DMS153 treated with DMSO at 0.1 percent for 48 hours (cell line): ENCODE measurements at regions not wholly inside any gene's neighbourhood (a gene's known extent, or its start where the extent isn't known, plus 50 kb on each side); places are given as distances from the start of the nearest gene placed in this dataset.
"Not testable (repeated sequence)": the region's sequence is repeated elsewhere in the genome, so short reads cannot be mapped to it uniquely, and the experiment has no call there.

ENCODE experiments used
- DNase-seq: peaks from one replicate; lab custom pipeline; 2025; ENCODE audit not compliant: unreplicated experiment; lab: John Stamatoyannopoulos, UW

DNA sequence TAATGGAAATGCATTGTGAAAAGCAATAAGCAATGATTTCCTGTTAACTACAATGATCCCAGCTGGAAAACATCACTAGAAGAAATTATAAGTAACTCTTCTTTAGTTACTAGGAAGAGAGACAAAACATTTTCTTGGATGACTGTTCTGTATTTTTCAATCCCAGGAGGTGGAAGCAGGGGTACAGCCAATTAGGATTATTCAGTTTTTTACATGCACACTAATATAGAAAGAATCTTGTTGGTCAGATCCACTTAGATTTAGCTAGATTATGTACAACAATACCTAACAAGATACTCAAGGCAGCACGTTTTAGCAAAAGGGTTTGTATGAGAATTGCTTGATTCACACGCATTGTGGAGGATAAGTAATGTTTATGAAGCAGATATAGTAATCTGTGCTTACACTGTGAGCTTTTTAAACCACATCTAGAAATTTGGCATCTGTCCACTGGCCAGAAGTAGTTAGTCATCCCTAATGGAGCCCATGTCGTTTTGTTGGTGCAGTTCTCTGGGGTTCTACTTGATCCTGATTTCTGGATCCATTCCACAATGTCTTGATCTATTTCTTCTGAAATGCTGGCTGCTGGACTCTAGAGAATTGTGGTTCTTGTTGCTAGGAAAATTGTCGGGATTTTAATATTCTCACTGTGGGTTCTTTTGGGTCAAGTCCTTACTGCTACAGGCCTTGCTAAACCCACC is 199.7 kb downstream of the ADCYAP1 start:
- DNase-seq = no peak

DNA sequence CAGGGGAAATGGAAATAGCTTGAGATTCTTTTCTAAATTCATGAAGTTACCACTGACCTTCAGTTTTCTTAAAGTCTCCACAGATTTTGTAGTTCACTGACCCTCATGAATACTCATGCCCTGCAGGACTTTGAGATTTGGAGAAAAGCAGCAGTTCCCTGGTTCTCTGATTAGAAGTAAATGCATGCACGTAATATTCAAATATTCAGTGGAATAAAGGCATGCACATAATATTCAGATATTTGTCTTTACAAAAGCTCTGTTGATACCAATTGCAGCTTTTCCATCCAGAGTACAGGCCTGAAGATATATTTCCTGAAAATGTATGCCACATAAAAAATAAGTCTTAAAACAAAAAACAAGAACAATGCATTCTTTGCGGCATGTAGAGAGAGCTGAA is 219.8 kb downstream of the ADCYAP1 start:
- no peak for DNase-seq

GRCh38 chr18:1133541-1133940 is 228.9 kb downstream of the ADCYAP1 start:
- DNase-seq = no peak

DNA sequence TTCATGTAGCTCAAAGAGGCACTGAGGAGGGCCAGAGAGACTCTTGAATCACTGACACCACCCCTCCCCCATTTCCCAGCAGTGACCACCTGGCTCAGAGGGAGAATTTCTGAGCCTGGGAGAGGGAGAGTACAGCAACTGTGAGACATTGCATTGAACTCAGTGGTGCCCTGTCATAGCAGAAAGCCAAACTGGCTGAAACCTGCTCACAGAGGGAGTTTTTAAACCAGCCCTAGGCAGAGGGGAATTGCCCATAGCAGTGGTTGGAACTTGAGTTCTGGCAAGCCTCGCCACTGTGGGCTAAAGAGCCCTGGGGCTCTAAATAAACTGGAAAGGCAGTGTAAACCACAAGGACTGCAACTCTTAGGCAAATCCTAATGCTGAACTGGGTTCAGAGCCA is 243.1 kb downstream of the ADCYAP1 start:
- DNase-seq = no peak

- DNase-seq = no peak
Measured at GRCh38 chr18:1149709-1150108, 245.0 kb downstream of the ADCYAP1 start.

- DNase-seq = no peak
Measured at GRCh38 chr18:1150344-1150743, 245.7 kb downstream of the ADCYAP1 start.

- not testable (repeated sequence) for DNase-seq
Measured at GRCh38 chr18:1152958-1153357, 248.3 kb downstream of the ADCYAP1 start.

GRCh38 chr18:1173593-1173992 is 268.9 kb downstream of the ADCYAP1 start:
- no peak for DNase-seq

DNA sequence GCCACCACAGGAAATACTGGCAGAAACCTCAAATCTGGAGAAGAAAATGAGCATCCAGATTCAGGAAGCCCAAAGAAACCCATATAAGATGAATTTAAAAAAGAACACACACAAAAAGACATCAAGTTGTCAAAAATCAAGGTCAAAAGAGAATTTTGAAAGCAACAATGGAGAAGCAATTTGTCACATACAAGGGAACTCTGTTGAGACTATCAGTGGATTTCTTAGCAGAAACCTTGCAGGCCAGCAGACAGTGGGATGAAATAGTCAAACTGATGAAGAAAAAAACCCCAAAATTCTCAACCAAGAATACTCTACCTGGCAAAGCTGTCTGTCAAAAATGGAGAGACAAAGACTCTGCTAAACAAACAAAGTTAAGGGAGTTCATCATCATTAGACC is 272.6 kb downstream of the ADCYAP1 start:
- no peak for DNase-seq

GRCh38 chr18:1191341-1191740 is 286.7 kb downstream of the ADCYAP1 start:
- no peak for DNase-seq

GRCh38 chr18:1213126-1213525 is 308.5 kb downstream of the ADCYAP1 start:
- no peak for DNase-seq

- DNase-seq = no peak
Measured at GRCh38 chr18:1222880-1223279, 318.2 kb downstream of the ADCYAP1 start.

GRCh38 chr18:1227025-1227424 is 322.4 kb downstream of the ADCYAP1 start:
- no peak for DNase-seq

DNA sequence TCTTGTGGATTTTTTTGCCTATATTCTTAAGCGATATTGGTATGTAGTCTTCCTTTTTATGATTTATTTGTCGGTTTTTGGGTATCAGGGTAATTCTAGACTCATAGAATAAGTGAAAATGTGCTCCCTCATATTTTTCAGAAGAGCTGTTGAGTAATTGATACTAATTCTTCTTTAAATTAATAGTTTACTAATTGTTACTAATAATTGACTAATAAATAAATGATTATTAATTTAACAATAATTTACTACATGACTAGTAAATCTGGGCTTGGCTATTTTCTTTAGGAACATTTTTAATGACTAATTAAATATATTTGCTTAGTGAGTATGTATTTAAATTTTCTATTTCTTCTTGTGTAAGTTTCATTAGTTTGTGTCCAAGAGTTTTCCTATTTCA is 325.0 kb downstream of the ADCYAP1 start:
- DNase-seq = no peak

DNA sequence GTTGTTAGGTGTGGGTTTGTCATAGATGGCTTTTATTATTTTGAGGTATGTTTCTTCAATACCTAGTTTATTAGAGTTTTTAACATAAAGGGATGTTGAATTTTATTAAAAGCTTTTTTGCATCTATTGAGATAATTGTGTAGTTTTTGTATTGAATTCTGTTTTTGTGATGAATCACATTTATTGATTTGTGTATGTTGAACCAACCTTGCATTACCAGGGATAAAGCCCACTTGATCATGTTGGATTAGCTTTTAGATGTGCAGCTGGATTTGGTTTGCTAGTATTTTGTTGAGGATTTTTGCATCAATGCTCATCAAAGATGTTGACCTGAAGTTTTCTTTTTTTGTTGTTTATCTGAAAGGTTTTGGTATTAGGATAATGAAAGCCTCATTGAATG is 328.2 kb downstream of the ADCYAP1 start:
- no peak for DNase-seq

DNA sequence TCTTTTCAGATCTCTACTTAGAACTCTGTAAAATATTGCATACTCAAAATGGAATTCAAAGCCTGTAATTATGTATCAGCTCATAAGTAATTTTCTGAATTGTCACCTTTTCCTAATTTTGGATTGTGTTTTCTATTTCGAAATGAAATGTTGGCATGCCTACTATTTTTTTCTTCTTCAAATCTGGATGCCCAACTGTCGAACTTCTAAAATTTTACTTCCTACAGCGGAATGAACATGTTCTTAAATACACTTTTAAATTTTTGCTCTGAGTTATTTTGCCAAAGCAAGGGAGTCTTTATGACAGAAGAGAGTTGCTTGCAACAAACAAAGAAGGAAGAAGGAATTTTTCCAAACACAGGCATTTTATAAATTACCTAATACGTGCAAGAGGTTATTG is 336.0 kb downstream of the ADCYAP1 start:
- no peak for DNase-seq

DNA sequence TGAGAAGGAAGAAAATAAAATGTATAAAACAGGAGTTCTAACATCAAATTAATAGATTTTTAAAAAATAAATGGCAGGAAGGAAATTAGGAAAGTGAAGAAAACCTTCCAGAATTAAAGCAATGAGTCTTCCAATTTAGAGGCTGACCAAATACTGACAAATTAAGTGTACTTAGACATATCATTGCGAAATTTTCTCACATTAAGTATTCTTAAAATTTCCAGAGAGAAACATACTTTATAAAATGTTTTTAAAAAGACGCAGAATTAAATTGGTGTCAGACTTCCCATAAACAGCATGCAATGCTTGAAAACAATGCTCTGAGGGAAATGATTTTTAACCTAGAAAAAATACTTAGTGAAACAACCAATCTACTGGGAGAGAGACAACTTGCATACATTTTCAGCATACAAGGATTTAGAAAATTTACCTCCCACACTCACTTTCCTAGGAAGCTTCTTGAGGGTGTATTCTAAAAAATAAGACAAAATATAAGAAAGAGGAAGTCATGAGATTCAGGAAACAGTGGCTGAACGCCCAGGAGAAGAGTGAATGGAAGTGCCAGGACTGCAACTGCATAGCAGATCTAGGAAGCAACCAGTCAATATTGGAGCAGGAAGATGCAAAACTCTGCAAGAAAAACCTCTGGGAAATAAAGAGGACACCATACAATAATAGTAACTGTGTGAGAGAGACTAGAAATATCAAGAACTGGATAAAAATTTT is 339.9 kb downstream of the ADCYAP1 start:
- DNase-seq = no peak

DNA sequence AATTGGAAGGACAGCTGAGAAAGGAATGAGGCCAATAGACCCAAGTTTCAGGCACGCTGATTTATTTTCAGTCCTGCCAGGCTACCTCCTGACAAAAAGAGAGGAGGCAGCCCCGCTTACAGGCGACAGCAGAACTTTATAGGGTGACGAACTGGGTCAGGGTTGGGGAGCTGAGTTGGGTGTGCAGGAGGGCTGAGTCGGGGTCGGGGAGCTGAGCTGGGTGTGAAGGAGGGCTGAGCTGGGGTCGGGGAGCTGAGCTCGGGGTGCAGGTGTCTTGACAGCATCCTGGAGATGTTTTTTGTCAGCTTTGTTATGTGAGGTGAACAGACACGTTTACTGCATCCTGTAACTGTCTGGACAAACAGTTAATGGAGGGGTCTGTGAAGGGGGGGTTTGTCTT is 342.2 kb downstream of the ADCYAP1 start:
- DNase-seq = no peak

GRCh38 chr18:1252534-1252933 is 347.9 kb downstream of the ADCYAP1 start:
- DNase-seq = no peak

GRCh38 chr18:1252936-1253335 is 348.3 kb downstream of the ADCYAP1 start:
- DNase-seq = no peak

DNA sequence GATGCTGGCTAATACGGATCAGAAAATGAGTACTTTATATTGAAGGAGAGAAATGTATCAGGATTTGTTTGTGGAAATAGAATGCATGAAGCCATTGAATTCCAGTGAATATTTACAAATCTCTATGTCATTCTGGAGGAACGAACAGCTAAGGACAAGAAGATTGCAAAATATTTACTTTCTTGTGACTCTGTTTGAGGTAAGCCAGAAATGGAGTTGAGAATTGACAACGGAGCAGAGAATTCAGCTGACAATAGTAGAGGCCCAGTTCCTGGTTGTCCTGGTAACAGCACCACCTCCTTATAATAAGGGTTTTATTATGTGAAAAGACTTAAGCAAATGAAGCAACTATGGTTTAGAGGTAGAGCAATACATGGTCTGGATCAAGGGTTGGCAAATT is 349.2 kb downstream of the ADCYAP1 start:
- DNase-seq = no peak

- DNase-seq = no peak
Measured at GRCh38 chr18:1261054-1261453, 356.4 kb downstream of the ADCYAP1 start.

DNA sequence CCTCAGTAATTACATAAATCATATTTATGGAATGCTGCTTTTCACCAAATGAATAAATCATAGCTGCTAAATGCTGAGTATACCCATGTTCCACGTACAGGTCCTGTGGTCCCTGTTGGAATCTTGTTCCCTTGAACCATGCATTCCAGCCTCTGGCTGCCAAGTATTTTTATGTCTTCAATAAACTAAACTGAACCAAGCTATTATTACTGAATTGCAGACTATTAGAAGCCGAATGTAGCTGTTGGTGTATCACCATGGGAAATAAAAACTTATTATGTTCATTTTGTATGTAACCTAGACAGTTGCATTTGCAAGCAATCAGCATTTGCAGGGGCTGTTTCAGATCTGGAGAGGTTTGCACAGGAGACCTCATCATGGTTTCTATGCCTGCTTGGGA is 362.4 kb downstream of the ADCYAP1 start:
- no peak for DNase-seq
